Choroid plexus epithelial cell (primary cell): ENCODE measurements at regions not wholly inside any gene's neighbourhood (a gene's known extent, or its start where the extent isn't known, plus 50 kb on each side); places are given as distances from the start of the nearest gene placed in this dataset.

ENCODE experiments used
- DNase-seq: peaks from one replicate; pipeline ENCODE4 v3.0.0-alpha.2; 2010; ENCODE audit warnings: low read depth
- H3K4me3 ChIP-seq: 2 replicates; pipeline ENCODE4 v1.5.1; 2011; ENCODE audit warnings: low read depth, mild to moderate bottlenecking, control low read depth, low read length, moderate library complexity
- CTCF ChIP-seq: conservative IDR thresholded peaks from 2 replicates; pipeline ENCODE4 v1.5.1; 2011; ENCODE audit warnings: low read depth, mild to moderate bottlenecking, control low read depth, inconsistent platforms, low read length, moderate library complexity

- no peak for TF ChIP-seq CTCF
- H3K4me3 ChIP-seq: no peak overlapping the region
- no peak for DNase-seq
These were observed 142.9 kb downstream of the SHOX start for GRCh38 chrX:773292-774025.

- H3K4me3 ChIP-seq: no peak overlapping the region
- DNase-seq: no peak
- TF ChIP-seq CTCF: no peak
These were observed 140.9 kb downstream of the SHOX start for GRCh38 chrX:771536-771935.

GRCh38 chrX:769796-770195, 139.2 kb downstream of the SHOX start:
- no peak for TF ChIP-seq CTCF
- no peak overlapping the region for H3K4me3 ChIP-seq
- DNase-seq: no peak

- no peak overlapping the region for H3K4me3 ChIP-seq
- no peak for TF ChIP-seq CTCF
- DNase-seq: no peak
These were observed 138.0 kb downstream of the SHOX start for GRCh38 chrX:768596-768995.

- no peak for DNase-seq
These were observed 128.3 kb downstream of the SHOX start for GRCh38 chrX:758917-759316.

GRCh38 chrX:750812-751211, 120.2 kb downstream of the SHOX start:
- H3K4me3 ChIP-seq: no peak overlapping the region
- no peak for TF ChIP-seq CTCF
- no peak for DNase-seq

More at GRCh38 chrX:758917-759316, 128.3 kb downstream of the SHOX start:
- no peak for TF ChIP-seq CTCF
- H3K4me3 ChIP-seq: no peak overlapping the region

GRCh38 chrX:750263-750662, 119.7 kb downstream of the SHOX start:
- H3K4me3 ChIP-seq: no peak overlapping the region
- DNase-seq: no peak
- TF ChIP-seq CTCF: no peak
